BLaER1 (cell line): ENCODE measurements at regions not wholly inside any gene's neighbourhood (a gene's known extent, or its start where the extent isn't known, plus 50 kb on each side); places are given as distances from the start of the nearest gene placed in this dataset.

Source experiments
- H3K27ac ChIP-seq: shearing (Covaris generic); formaldehyde crosslinking; 2 replicates; pipeline ENCODE4 v1.8.1; 2022
- H3K27me3 ChIP-seq: shearing (Covaris generic); formaldehyde crosslinking; 2 replicates; pipeline ENCODE4 v1.8.1; 2022
- H3K36me3 ChIP-seq: shearing (Covaris generic); formaldehyde crosslinking; 2 replicates; pipeline ENCODE4 v1.8.1; 2022
- H3K4me1 ChIP-seq: shearing (Covaris generic); formaldehyde crosslinking; 2 replicates; pipeline ENCODE4 v1.8.1; 2022
- H3K4me2 ChIP-seq: shearing (Covaris generic); formaldehyde crosslinking; 2 replicates; pipeline ENCODE4 v1.8.1; 2022
- H3K4me3 ChIP-seq: shearing (Covaris generic); formaldehyde crosslinking; 2 replicates; pipeline ENCODE4 v1.8.1; 2022
- H3K9ac ChIP-seq: shearing (Covaris generic); formaldehyde crosslinking; 2 replicates; pipeline ENCODE4 v1.8.1; 2022
- H3K9me3 ChIP-seq: shearing (Covaris generic); formaldehyde crosslinking; 2 replicates; pipeline ENCODE4 v1.8.1; 2022
- H4K20me1 ChIP-seq: shearing (Covaris generic); formaldehyde crosslinking; 2 replicates; pipeline ENCODE4 v1.8.1; 2022
- Cebpa-rat ChIP-seq: shearing (Covaris generic); IDR thresholded peaks from 2 replicates; pipeline ENCODE4 v1.8.1; 2022

DNA sequence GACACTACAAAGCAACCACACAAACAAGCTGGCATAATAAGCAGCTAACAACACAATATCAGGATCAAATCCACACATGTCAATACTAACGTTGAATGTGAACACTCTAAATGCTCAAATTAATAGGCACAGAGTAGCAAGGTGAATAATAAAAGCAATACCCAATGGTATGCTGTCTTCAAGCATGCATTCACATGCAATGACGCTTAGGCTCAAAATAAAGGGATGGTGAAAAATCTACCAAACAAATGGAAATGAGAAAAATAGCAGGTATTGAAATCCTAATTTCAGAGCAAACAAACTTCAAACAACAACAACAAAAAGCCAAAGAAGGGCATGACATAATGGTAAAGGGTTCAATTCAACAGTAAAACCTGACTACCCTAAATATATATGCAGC lies 74.0 kb upstream of the FAM47B start:
- Histone ChIP-seq H3K36me3 (no peaks in the 10 kb centered on the region), H3K4me1 (no peaks in the 10 kb centered on the region), H3K9ac (no peak overlapping the region), H3K4me2 (no peak overlapping the region), H4K20me1 (no peaks in the 10 kb centered on the region), H3K27me3 (peaks cover 80% of the 10 kb centered on the region), H3K9me3 (peaks cover 16% of the 10 kb centered on the region), H3K27ac (no peak overlapping the region), H3K4me3 (no peak overlapping the region)
- TF ChIP-seq Cebpa-rat, result no peak

DNA sequence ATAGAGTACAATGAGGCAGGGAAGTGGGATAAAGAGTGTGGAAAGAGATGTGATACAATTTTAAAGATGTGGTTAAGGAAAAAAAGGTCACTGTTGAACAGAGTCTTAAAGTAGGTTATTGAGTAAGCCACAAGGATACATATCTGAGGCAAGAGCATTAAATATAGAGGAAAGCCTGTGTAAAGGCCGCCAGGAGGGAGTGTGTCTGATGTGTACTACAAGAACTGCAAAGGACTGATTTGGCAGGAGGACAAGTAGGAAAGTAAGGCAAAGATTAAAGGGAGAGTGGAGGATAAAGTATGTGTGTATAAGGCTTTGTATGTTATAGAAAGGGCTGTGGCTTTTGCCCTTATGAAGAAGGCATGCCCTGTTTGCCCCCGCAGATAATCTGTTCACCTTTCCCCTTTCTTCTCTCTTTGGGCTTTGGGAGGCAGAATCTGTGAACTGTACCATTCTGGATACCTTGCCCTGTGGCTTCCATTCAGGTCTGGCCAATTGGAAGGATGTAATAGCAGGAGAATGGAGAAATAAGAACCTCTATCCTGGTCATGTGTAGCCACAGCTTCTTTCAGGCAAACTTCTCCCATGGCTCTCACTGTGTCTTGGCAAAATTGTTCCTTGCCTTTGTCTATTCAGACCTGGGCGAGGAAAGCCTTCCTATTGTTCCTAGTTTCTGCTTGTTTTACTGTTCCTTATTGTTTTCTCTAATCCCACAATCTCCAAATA lies 68.9 kb upstream of the FAM47B start:
- H4K20me1 ChIP-seq, result no peaks in the 10 kb centered on the region
- H3K4me1 ChIP-seq, result no peaks in the 10 kb centered on the region
- peaks cover 83% of the 10 kb centered on the region for H3K27me3 ChIP-seq
- no peak overlapping the region for H3K4me3 ChIP-seq
- no peak for TF ChIP-seq Cebpa-rat
- no peak overlapping the region for H3K27ac ChIP-seq
- H3K4me2 ChIP-seq, result no peak overlapping the region
- no peak overlapping the region for H3K9ac ChIP-seq
- H3K9me3 ChIP-seq, result peaks cover 16% of the 10 kb centered on the region
- H3K36me3 ChIP-seq, result no peaks in the 10 kb centered on the region

DNA sequence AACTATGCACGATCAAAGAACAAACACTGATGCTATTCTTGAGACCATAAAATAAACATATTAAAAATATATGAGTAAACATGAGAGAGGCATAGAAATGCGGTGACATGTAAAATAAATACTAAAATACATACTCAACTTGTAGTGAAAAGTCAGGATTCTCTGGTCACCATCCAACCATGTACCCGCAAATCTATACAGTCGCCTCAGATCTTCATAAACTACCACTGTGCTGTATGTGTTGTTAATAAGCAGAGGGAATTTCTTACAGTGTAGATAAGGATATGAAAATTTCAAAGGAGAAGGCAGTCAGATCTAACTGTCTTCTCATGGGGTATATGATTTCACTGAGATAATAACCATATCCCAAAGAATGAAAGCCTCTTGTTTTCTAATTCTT lies 67.8 kb upstream of the FAM47B start:
- no peak overlapping the region for H3K27ac ChIP-seq
- no peaks in the 10 kb centered on the region for H3K4me1 ChIP-seq
- TF ChIP-seq Cebpa-rat, result no peak
- H4K20me1 ChIP-seq, result no peaks in the 10 kb centered on the region
- H3K9ac ChIP-seq, result no peak overlapping the region
- no peak overlapping the region for H3K4me3 ChIP-seq
- peaks cover 76% of the 10 kb centered on the region for H3K27me3 ChIP-seq
- peaks cover 16% of the 10 kb centered on the region for H3K9me3 ChIP-seq
- no peaks in the 10 kb centered on the region for H3K36me3 ChIP-seq
- H3K4me2 ChIP-seq, result no peak overlapping the region

DNA sequence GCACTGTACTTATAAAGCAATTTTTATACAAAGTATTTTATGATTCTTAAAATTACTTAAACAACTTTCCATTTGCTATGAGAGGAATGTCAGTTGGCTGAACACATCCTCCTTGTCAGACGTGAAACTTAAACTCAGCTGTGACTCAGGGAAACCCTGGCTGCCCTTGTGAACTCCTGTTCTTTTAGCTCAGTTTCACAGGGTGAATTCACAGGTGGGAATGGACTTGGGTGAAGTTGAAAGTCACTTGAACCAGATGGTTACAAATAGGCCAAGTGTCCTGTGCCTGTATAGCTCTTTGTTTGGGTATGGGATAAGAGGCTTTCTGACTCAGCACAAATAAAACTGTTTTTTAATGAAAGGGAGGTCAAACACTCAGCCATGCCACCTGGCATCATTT lies 67.4 kb upstream of the FAM47B start:
- H3K9me3 ChIP-seq, result peaks cover 12% of the 10 kb centered on the region
- H3K27me3 ChIP-seq, result peaks cover 71% of the 10 kb centered on the region
- H3K36me3 ChIP-seq, result no peaks in the 10 kb centered on the region
- no peak overlapping the region for H3K4me3 ChIP-seq
- no peak overlapping the region for H3K27ac ChIP-seq
- no peaks in the 10 kb centered on the region for H3K4me1 ChIP-seq
- TF ChIP-seq Cebpa-rat, result no peak
- no peak overlapping the region for H3K4me2 ChIP-seq
- H3K9ac ChIP-seq, result no peak overlapping the region
- H4K20me1 ChIP-seq, result no peaks in the 10 kb centered on the region

DNA sequence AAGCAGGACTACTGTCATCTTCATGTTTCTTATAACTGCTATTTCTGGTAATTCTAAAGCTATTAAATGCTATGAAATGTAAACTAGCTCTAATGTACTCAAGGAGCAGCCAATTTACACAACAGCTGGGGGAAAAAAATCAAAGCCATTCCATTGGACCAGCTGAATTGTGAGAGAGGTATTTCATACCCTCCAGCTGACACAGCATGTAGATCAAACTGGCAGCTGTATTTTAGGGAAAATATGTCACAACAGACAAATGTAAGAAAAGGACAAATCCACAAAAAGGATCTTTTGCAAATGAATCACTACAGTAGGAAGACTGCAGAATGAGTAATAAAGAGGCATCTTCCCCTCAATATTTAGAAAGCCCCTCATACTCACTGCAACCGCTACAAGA lies 65.2 kb upstream of the FAM47B start:
- Histone ChIP-seq H3K27ac (no peak overlapping the region), H4K20me1 (no peaks in the 10 kb centered on the region), H3K36me3 (no peaks in the 10 kb centered on the region), H3K9ac (no peak overlapping the region), H3K4me1 (no peaks in the 10 kb centered on the region), H3K4me3 (no peak overlapping the region), H3K27me3 (peaks cover 77% of the 10 kb centered on the region), H3K4me2 (no peak overlapping the region), H3K9me3 (no peaks in the 10 kb centered on the region)
- no peak for TF ChIP-seq Cebpa-rat

DNA sequence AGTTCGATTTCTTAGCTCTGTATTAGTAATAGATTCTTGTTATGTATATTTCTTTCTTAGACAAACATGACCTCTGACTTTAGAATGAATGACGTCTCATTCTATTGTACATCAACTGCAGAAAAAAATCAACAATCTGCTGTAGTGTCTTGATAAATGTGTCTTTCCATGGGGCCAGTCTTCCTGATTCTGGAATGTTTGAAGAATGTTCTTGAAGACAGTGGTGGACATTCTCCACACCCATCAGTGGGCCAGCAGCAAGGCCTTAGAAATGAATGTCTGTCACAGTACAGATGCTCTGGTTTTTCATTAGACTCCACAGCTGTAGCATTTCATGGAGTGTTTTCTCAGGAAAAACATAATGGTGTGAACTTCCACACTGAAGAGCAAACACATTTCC lies 63.2 kb upstream of the FAM47B start:
- H3K4me3 ChIP-seq, result no peak overlapping the region
- H3K9ac ChIP-seq, result no peak overlapping the region
- H3K27me3 ChIP-seq, result peaks cover 74% of the 10 kb centered on the region
- H3K9me3 ChIP-seq, result no peaks in the 10 kb centered on the region
- H3K27ac ChIP-seq, result no peak overlapping the region
- H3K4me2 ChIP-seq, result no peak overlapping the region
- TF ChIP-seq Cebpa-rat, result no peak
- H4K20me1 ChIP-seq, result no peaks in the 10 kb centered on the region
- H3K4me1 ChIP-seq, result no peaks in the 10 kb centered on the region
- H3K36me3 ChIP-seq, result no peaks in the 10 kb centered on the region

DNA sequence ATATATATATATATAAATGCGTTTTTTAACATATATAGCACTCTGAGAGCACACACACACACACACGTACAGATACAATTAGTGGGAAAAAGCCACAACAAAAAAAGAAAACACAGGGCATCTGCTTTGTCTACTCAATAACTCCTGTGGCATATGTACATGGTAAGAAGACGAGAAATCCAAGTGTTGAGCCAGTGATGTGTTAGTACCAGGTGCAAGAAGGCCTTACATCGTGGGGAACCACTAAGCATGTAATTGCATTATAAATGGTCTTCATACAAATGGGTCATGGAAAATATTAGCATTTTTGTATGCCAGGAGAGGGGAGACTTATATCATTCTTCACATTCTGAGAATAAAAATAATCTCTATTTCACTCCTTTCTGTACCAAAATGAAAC lies 62.7 kb upstream of the FAM47B start:
- no peak for TF ChIP-seq Cebpa-rat
- H4K20me1 ChIP-seq, result no peaks in the 10 kb centered on the region; the same call in 1 of the 2 replicates
- H3K4me1 ChIP-seq, result no peaks in the 10 kb centered on the region
- H3K4me3 ChIP-seq, result no peak overlapping the region
- peaks cover 76% of the 10 kb centered on the region for H3K27me3 ChIP-seq
- H3K9me3 ChIP-seq, result no peaks in the 10 kb centered on the region
- H3K27ac ChIP-seq, result no peak overlapping the region
- no peak overlapping the region for H3K4me2 ChIP-seq
- no peak overlapping the region for H3K9ac ChIP-seq
- H3K36me3 ChIP-seq, result no peaks in the 10 kb centered on the region

DNA sequence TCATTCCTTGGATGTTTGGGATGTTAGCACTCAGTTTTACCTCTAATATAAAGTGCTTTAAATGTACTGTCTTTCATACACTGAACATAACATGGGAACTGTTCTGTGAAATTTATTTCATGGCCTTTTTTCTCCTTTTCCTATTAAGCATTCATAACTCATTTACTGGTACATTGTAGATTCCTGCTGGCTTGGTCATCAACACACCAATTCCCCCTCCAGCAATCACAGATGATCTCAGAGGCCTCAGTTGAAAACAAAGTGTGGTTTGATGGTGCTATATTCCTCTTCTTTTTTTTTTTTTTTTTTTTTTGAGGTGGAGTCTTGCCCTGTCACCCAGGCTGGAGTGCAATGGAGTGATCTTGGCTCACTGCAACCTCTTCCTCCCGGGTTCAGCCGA lies 61.9 kb upstream of the FAM47B start:
- Histone ChIP-seq H4K20me1 (no peaks in the 10 kb centered on the region; the same call in 1 of the 2 replicates), H3K4me2 (no peak overlapping the region), H3K36me3 (no peaks in the 10 kb centered on the region), H3K27ac (no peak overlapping the region), H3K4me3 (no peak overlapping the region), H3K9ac (no peak overlapping the region), H3K4me1 (no peaks in the 10 kb centered on the region), H3K27me3 (peaks cover 78% of the 10 kb centered on the region), H3K9me3 (no peaks in the 10 kb centered on the region)
- TF ChIP-seq Cebpa-rat, result no peak

DNA sequence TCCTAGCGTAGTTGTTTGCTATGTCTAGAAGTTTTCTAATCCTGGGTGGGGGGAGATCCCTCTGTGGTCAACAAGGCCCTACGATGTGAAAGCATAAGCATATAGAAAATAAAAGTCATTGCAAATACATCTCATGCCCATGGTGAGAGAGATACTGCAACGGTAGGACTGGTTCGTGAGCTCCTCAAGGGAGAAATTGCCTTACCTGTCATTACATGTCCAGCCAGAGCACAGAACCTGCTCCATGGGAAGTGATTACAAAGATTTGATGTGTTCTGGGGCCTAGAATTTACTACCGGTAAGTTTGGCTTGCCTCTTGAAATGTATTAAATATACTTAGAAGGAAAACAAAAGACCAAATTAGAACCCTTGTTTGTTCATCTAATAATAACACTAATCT lies 60.9 kb upstream of the FAM47B start:
- no peak overlapping the region for H3K27ac ChIP-seq
- H3K36me3 ChIP-seq, result no peaks in the 10 kb centered on the region
- H3K9ac ChIP-seq, result no peak overlapping the region
- H3K4me1 ChIP-seq, result no peaks in the 10 kb centered on the region
- no peaks in the 10 kb centered on the region; the same call in 1 of the 2 replicates for H4K20me1 ChIP-seq
- no peaks in the 10 kb centered on the region for H3K9me3 ChIP-seq
- H3K27me3 ChIP-seq, result peaks cover 78% of the 10 kb centered on the region
- no peak overlapping the region for H3K4me3 ChIP-seq
- no peak for TF ChIP-seq Cebpa-rat
- no peak overlapping the region for H3K4me2 ChIP-seq

DNA sequence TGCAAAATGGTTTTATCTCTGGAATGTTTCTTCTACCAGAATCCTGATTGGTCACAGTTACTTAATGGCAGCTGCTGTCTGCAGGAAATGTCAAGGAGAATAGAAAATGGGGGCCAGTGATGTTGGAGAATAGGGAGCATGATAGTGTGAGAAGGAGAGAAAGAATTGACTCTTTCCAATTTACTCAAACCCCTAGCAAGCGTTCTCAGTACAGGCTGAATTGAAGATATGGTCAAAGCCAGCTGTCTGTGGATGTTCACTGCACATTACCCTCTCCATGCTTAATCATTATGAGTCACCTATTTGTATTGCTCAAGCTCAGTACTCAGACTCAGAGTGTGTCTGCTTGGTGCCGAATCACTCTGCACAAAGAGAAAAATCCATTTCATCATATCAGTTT lies 57.8 kb upstream of the FAM47B start:
- no peak for TF ChIP-seq Cebpa-rat
- no peak overlapping the region for H3K9ac ChIP-seq
- no peak overlapping the region for H3K4me3 ChIP-seq
- H4K20me1 ChIP-seq, result no peaks in the 10 kb centered on the region; the same call in 1 of the 2 replicates
- no peak overlapping the region for H3K27ac ChIP-seq
- H3K27me3 ChIP-seq, result peaks cover 77% of the 10 kb centered on the region
- no peaks in the 10 kb centered on the region for H3K9me3 ChIP-seq
- no peak overlapping the region for H3K4me2 ChIP-seq
- no peaks in the 10 kb centered on the region for H3K36me3 ChIP-seq
- no peaks in the 10 kb centered on the region for H3K4me1 ChIP-seq

DNA sequence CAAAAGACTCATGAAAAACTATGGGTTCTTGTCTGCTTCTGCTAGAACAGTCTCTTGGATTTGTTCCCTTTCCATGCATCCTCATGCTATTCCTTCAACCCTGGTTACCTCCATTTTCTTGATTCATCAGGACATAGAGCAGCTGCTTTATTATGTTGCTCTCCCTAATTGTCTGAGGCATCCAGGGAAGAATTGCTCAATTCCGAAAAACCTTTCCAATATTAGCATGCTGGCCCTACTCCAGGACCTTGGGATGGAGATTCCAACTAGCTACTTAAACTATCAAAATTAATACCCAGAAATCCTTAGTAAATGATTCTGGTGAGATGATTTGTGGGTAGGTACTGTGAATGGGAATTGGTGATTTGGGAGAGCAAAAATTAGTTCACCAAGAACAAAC lies 56.6 kb upstream of the FAM47B start:
- H3K9ac ChIP-seq, result no peak overlapping the region
- no peak overlapping the region for H3K27ac ChIP-seq
- H3K4me3 ChIP-seq, result no peak overlapping the region
- H3K27me3 ChIP-seq, result peaks cover 83% of the 10 kb centered on the region
- H4K20me1 ChIP-seq, result no peaks in the 10 kb centered on the region; the same call in 1 of the 2 replicates
- no peaks in the 10 kb centered on the region for H3K4me1 ChIP-seq
- H3K4me2 ChIP-seq, result no peak overlapping the region
- H3K36me3 ChIP-seq, result no peaks in the 10 kb centered on the region
- no peak for TF ChIP-seq Cebpa-rat
- no peaks in the 10 kb centered on the region for H3K9me3 ChIP-seq
